H9 (cell line): ENCODE measurements at regions not wholly inside any gene's neighbourhood (a gene's known extent, or its start where the extent isn't known, plus 50 kb on each side); places are given as distances from the start of the nearest gene placed in this dataset.

Experiments used
- DNase-seq: peaks from one replicate; pipeline ENCODE4 v3.0.0-alpha.2; 2017
- H2AFZ ChIP-seq: one replicate; pipeline ENCODE4 v1.6.1; 2013; ENCODE audit warnings: mild to moderate bottlenecking, low read length, control low read depth, moderate library complexity
- H2AK5ac ChIP-seq: 2 replicates; pipeline ENCODE4 v1.6.1; 2013; ENCODE audit warnings: low read length, control low read depth, mixed read lengths; ENCODE audit not compliant: insufficient read length
- H2BK120ac ChIP-seq: one replicate; pipeline ENCODE4 v1.6.1; 2013; ENCODE audit warnings: low read depth, mild to moderate bottlenecking, low read length, control low read depth, inconsistent platforms; ENCODE audit not compliant: poor library complexity, severe bottlenecking
- H2BK12ac ChIP-seq: 2 replicates; pipeline ENCODE4 v1.6.1; 2013; ENCODE audit warnings: low read length, control low read depth, mixed read lengths, low read depth; ENCODE audit not compliant: insufficient read length
- H2BK15ac ChIP-seq: 2 replicates; pipeline ENCODE4 v1.6.1; 2013; ENCODE audit warnings: low read depth, low read length, control low read depth
- H2BK20ac ChIP-seq: one replicate; pipeline ENCODE4 v1.6.1; 2013; ENCODE audit warnings: low read depth, mild to moderate bottlenecking, low read length, control low read depth, inconsistent platforms; ENCODE audit not compliant: poor library complexity, severe bottlenecking
- H2BK5ac ChIP-seq: 2 replicates; pipeline ENCODE4 v1.6.1; 2013; ENCODE audit warnings: low read length, control low read depth, mixed read lengths; ENCODE audit not compliant: insufficient read length
- H3K14ac ChIP-seq: 2 replicates; pipeline ENCODE4 v1.6.1; 2013; ENCODE audit warnings: low read length, control low read depth; ENCODE audit not compliant: insufficient read depth
- H3K18ac ChIP-seq: 2 replicates; pipeline ENCODE4 v1.6.1; 2013; ENCODE audit warnings: low read depth, mild to moderate bottlenecking, mixed read lengths, low read length, control low read depth; ENCODE audit not compliant: insufficient read length
- H3K23ac ChIP-seq: 2 replicates; pipeline ENCODE4 v1.6.1; 2013; ENCODE audit warnings: low read length, control low read depth, mixed read lengths, low read depth; ENCODE audit not compliant: insufficient read length
- H3K23me2 ChIP-seq: 2 replicates; pipeline ENCODE4 v1.6.1; 2013; ENCODE audit warnings: low read depth, mild to moderate bottlenecking, mixed read lengths, low read length, control low read depth; ENCODE audit not compliant: insufficient read length, poor library complexity, severe bottlenecking
- H3K27ac ChIP-seq: 2 replicates; pipeline ENCODE4 v1.5.1; 2013; ENCODE audit warnings: low read length, control low read depth, mixed read lengths, low read depth; ENCODE audit not compliant: insufficient read length
- H3K27me3 ChIP-seq: 2 replicates; pipeline ENCODE4 v1.6.1; 2013; ENCODE audit warnings: low read length, control low read depth, inconsistent platforms; ENCODE audit not compliant: insufficient read depth
- H3K4ac ChIP-seq: 2 replicates; pipeline ENCODE4 v1.6.1; 2013; ENCODE audit warnings: low read depth, mild to moderate bottlenecking, control low read depth, inconsistent platforms, low read length, moderate library complexity
- H3K4me1 ChIP-seq: 2 replicates; pipeline ENCODE4 v1.6.1; 2013; ENCODE audit warnings: low read length, control low read depth, inconsistent platforms; ENCODE audit not compliant: insufficient read depth
- H3K4me2 ChIP-seq: 2 replicates; pipeline ENCODE4 v1.6.1; 2013; ENCODE audit warnings: low read length, control low read depth, mixed read lengths; ENCODE audit not compliant: insufficient read length, insufficient read depth
- H3K56ac ChIP-seq: 2 replicates; pipeline ENCODE4 v1.6.1; 2013; ENCODE audit warnings: low read depth, mild to moderate bottlenecking, mixed read lengths, low read length, control low read depth; ENCODE audit not compliant: insufficient read length
- H3K79me1 ChIP-seq: 2 replicates; pipeline ENCODE4 v1.6.1; 2013; ENCODE audit warnings: low read depth, mild to moderate bottlenecking, moderate library complexity, low read length, control low read depth, inconsistent platforms; ENCODE audit not compliant: insufficient read depth, poor library complexity, severe bottlenecking
- H3K79me2 ChIP-seq: 2 replicates; pipeline ENCODE4 v1.6.1; 2013; ENCODE audit warnings: low read length, control low read depth, inconsistent platforms; ENCODE audit not compliant: insufficient read depth
- H3K9ac ChIP-seq: 2 replicates; pipeline ENCODE4 v1.6.1; 2013; ENCODE audit warnings: low read length, control low read depth, mixed read lengths; ENCODE audit not compliant: insufficient read length; ENCODE audit errors: extremely low read depth
- H3K9me3 ChIP-seq: one replicate; pipeline ENCODE4 v1.6.1; 2013; ENCODE audit warnings: low read depth, low read length, inconsistent platforms; ENCODE audit not compliant: control insufficient read depth
- H3T11ph ChIP-seq: one replicate; pipeline ENCODE4 v1.6.1; 2013; ENCODE audit warnings: mild to moderate bottlenecking, low read length, control low read depth, inconsistent platforms
- H4K20me1 ChIP-seq: one replicate; pipeline ENCODE4 v1.6.1; 2013; ENCODE audit not compliant: control insufficient read depth, insufficient read length, insufficient read depth
- H4K5ac ChIP-seq: 2 replicates; pipeline ENCODE4 v1.6.1; 2013; ENCODE audit warnings: low read depth, mild to moderate bottlenecking, mixed read lengths, low read length, control low read depth; ENCODE audit not compliant: insufficient read length
- H4K8ac ChIP-seq: replicated peaks from 2 replicates; pipeline ENCODE4 v1.6.1; 2013; ENCODE audit warnings: low read length, control low read depth, mixed read lengths, low read depth; ENCODE audit not compliant: insufficient read length
- H4K91ac ChIP-seq: 2 replicates; pipeline ENCODE4 v1.6.1; 2013; ENCODE audit warnings: low read depth, mild to moderate bottlenecking, moderate library complexity, mixed read lengths, low read length, control low read depth; ENCODE audit not compliant: insufficient read length
- H3K27ac Mint-ChIP-seq, 3 experiments: 2 replicates in 2 of 3; 3 replicates in 1 of 3; pipeline ENCODE4 v1.8.0; 2020 to 2021; ENCODE audit warnings: mixed read lengths in 3 of 3, mild to moderate bottlenecking in 1 of 3, moderate library complexity in 1 of 3
- H3K27me3 Mint-ChIP-seq: 2 replicates; pipeline ENCODE4 v1.8.0; 2021; ENCODE audit warnings: low read depth, mild to moderate bottlenecking, moderate library complexity, mixed read lengths
- H3K36me3 Mint-ChIP-seq, 3 experiments: 2 replicates in 2 of 3; 3 replicates in 1 of 3; pipeline ENCODE4 v1.8.0; 2020 to 2021; ENCODE audit warnings: low read depth in 3 of 3, mixed read lengths in 3 of 3; ENCODE audit not compliant: insufficient read depth in 1 of 3
- H3K4me1 Mint-ChIP-seq, 2 experiments: 2 replicates each; pipeline ENCODE4 v1.8.0; 2020; ENCODE audit warnings: mixed read lengths in 2 of 2
- H3K4me3 Mint-ChIP-seq, 2 experiments: 2 replicates in 1 of 2; 3 replicates in 1 of 2; pipeline ENCODE4 v1.8.0; 2020 to 2021; ENCODE audit warnings: mild to moderate bottlenecking in 2 of 2, mixed read lengths in 2 of 2, moderate library complexity in 1 of 2
- H3K9me3 Mint-ChIP-seq, 2 experiments: 2 replicates in 1 of 2; 3 replicates in 1 of 2; pipeline ENCODE4 v1.8.0; 2020; ENCODE audit warnings: mild to moderate bottlenecking in 2 of 2, mixed read lengths in 2 of 2, moderate library complexity in 1 of 2
- CTCF ChIP-seq: fragments of 200-600 bp; sonication (generic); conservative IDR thresholded peaks from 3 replicates; pipeline ENCODE4 v1.8.0; 2021; ENCODE audit warnings: antibody characterized with exemption, mild to moderate bottlenecking
- WGBS: extraction: QIAGEN DNeasy Blood & Tissue Kit; methylation state at CpG from one replicate; pipeline ENCODE4 v1.1.7; 2013; ENCODE audit warnings: missing lambda C conversion rate, low lambda C conversion rate, mixed read lengths; ENCODE audit not compliant: insufficient read length; ENCODE audit errors: extremely low coverage; 5-methylcytosine and 5-hydroxymethylcytosine counted together

DNA sequence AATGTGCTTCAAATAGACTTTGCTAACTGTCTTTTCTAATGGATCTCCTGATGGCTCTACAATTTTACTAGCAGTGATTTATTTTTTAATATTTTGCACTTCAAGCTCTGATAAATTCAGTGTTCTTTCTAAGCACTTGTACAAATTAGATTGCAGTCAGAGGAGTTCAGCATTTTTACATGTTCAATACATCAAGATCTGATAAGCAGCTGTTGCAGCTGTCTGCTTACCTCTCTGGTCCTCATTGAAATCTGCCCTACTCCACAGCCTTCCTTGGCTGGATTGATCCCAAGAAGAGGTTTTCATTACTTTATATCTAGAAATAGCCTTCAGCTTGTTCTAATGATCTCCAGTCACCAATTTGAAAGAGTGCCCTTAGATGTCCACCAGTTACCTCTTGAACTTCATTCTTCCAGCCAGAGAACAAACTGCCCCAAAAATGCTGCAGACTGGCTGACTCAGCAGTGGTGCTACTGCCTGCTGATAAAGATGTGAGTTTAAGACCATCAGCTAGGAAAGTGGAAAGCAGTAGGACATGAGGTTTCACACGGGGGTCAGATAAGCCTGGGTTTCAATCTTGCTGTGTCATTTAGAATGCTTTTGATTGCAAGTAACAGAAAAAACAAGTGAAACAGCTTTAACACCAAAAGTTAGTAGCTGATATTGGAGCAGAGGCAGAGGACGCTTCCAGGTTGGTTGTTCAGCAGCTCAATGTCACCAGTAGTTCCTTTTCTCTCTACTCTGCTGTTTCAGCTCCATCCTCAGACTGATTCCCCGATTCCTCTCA is 350.9 kb upstream of the NPVF start:
- Histone ChIP-seq H2BK20ac (no peak overlapping the region), H3K9ac (no peak overlapping the region), H3K23me2 (no peaks in the 10 kb centered on the region), H4K8ac (no peak overlapping the region), H4K91ac (no peak overlapping the region), H2BK120ac (no peak overlapping the region), H2AFZ (no peak overlapping the region), H3K79me1 (no peaks in the 10 kb centered on the region), H2BK15ac (no peak overlapping the region), H2AK5ac (no peak overlapping the region), H3K56ac (no peak overlapping the region), H3K14ac (no peak overlapping the region), H2BK12ac (no peak overlapping the region), H3K9me3 (no peaks in the 10 kb centered on the region), H3K4me2 (no peak overlapping the region), H3K4ac (no peak overlapping the region), H2BK5ac (no peak overlapping the region), H3T11ph (no peak overlapping the region), H3K27ac (no peak overlapping the region), H4K5ac (no peak overlapping the region), H3K18ac (no peak overlapping the region), H3K4me1 (no peaks in the 10 kb centered on the region), H3K79me2 (no peaks in the 10 kb centered on the region), H3K27me3 (no peaks in the 10 kb centered on the region), H3K23ac (no peak overlapping the region), H4K20me1 (no peaks in the 10 kb centered on the region)
- no peak for TF ChIP-seq CTCF
- peaks cover 4 to 5% of the 10 kb centered on the region in 2 experiments for H3K4me1 Mint-ChIP-seq
- H3K4me3 Mint-ChIP-seq: no peak overlapping the region
- H3K27ac Mint-ChIP-seq: no peak overlapping the region
- no peaks in the 10 kb centered on the region for H3K9me3 Mint-ChIP-seq
- H3K36me3 Mint-ChIP-seq: no peaks in the 10 kb centered on the region
- DNase-seq: no peak
- WGBS: no CpG with 5 or more reads among the region's 3 CpGs
- peaks cover 31% of the 10 kb centered on the region for H3K27me3 Mint-ChIP-seq
